Psoas muscle (tissue), 7 donors: ENCODE measurements at regions not wholly inside any gene's neighbourhood (a gene's known extent, or its start where the extent isn't known, plus 50 kb on each side); places are given as distances from the start of the nearest gene placed in this dataset.
A peak's percentile ranks its signal among the peaks of the same experiment; 100 is the strongest.

Experiments
- ATAC-seq, 4 donors: fragments of 200-7000 bp; cut with Tn5 transposase; one replicate each; pipeline ENCODE4 v1.9.1; 2020; ENCODE audit warnings: moderate library complexity in 3 of 4, mild to moderate bottlenecking in 2 of 4
- DNase-seq, 2 donors: peaks; one replicate each; pipeline ENCODE4 v3.0.0-alpha.2; 2020
- H3K27ac ChIP-seq: fragments of 200-600 bp; one replicate; pipeline ENCODE4 v1.8.0; 2022
- H3K27me3 ChIP-seq, 3 donors: fragments of 200-600 bp in 1 of 3; one replicate each; pipeline versions ENCODE4 v1.6.1 to v1.8.0; 2013 to 2022; ENCODE audit warnings: low read length in 2 of 3, mild to moderate bottlenecking in 2 of 3, moderate library complexity in 1 of 3; ENCODE audit not compliant: insufficient read depth in 3 of 3
- H3K36me3 ChIP-seq, 2 donors: fragments of 200-600 bp in 1 of 2; one replicate each; pipeline versions ENCODE4 v1.6.1 to v1.8.0; 2013 to 2022; ENCODE audit warnings: low read depth in 1 of 2, mild to moderate bottlenecking in 1 of 2, moderate library complexity in 1 of 2; ENCODE audit not compliant: insufficient read depth in 1 of 2
- H3K4me1 ChIP-seq: fragments of 200-600 bp; one replicate; pipeline ENCODE4 v1.8.0; 2022
- H3K4me3 ChIP-seq: fragments of 200-600 bp; one replicate; pipeline ENCODE4 v1.8.0; 2022; ENCODE audit warnings: mild to moderate bottlenecking
- H3K9me3 ChIP-seq: fragments of 200-600 bp; one replicate; pipeline ENCODE4 v1.8.0; 2022
- CTCF ChIP-seq: fragments of 200-600 bp; IDR thresholded peaks from one replicate; pipeline ENCODE4 v1.8.0; 2022; ENCODE audit warnings: antibody characterized with exemption
- WGBS, 3 donors: extraction: QIAGEN DNeasy Blood & Tissue Kit; methylation state at CpG; one replicate each; pipeline versions ENCODE4 v1.1.6 to v1.1.7; 2013; 5-methylcytosine and 5-hydroxymethylcytosine counted together
- intact Hi-C, 2 donors: fragments of 100-400 bp; cut with DNase I; formaldehyde crosslinking; loops; one replicate each; pipeline versions ENCODE4 v1.11.0 to v1.14.2; 2022
- donor health status: healthy with polysubstance abuse.
- donor health status: DM: no; HTN: no; CAD: no; lungs with moderate emphysema.
- donor health status: Bipolar disorder and iron deficiency.
- donor health status: healthy.
- donor health status: DM: yes; HTN: yes; CAD: no.
- donor health status: DM: no; HTN: no; CAD: no.
- donor health status: DM: yes; HTN: yes; CAD: no.

GRCh38 chr5:154696891-154697290 lies 58.3 kb upstream of the LARP1 start:
- ATAC-seq (no peak), DNase-seq (no peak)
- Histone ChIP-seq H3K27ac (no peak overlapping the region), H3K36me3 (no peaks in the 10 kb centered on the region), H3K4me1 (peaks cover 23% of the 10 kb centered on the region), H3K27me3 (no peaks in the 10 kb centered on the region), H3K4me3 (no peak overlapping the region), H3K9me3 (no peaks in the 10 kb centered on the region)
- 39 to 50% (median 43%) methylated on average over 3 of the region's 3 CpGs for WGBS, 3 donors
- no peak for TF ChIP-seq CTCF
- intact Hi-C loops, result no loop called here

- intact Hi-C loops, result no loop called here
- WGBS, 3 donors, result 90 to 97% (median 95%) methylated on average over 3 of the region's 3 CpGs
- H3K9me3 ChIP-seq, result no peaks in the 10 kb centered on the region
- DNase-seq (no peak), ATAC-seq (no peak)
- H3K4me3 ChIP-seq, result no peak overlapping the region
- no peaks in the 10 kb centered on the region for H3K27me3 ChIP-seq
- H3K36me3 ChIP-seq, result no peaks in the 10 kb centered on the region
- H3K4me1 ChIP-seq, result peaks cover 12% of the 10 kb centered on the region
- TF ChIP-seq CTCF, result no peak
- no peak overlapping the region for H3K27ac ChIP-seq
These were observed 61.0 kb upstream of the LARP1 start for GRCh38 chr5:154694159-154694558.

- no peak for TF ChIP-seq CTCF
- peaks cover 7% of the 10 kb centered on the region for H3K4me1 ChIP-seq
- intact Hi-C loops, result no loop called here
- no peaks in the 10 kb centered on the region for H3K9me3 ChIP-seq
- H3K4me3 ChIP-seq, result no peak overlapping the region
- H3K36me3 ChIP-seq, result no peaks in the 10 kb centered on the region
- no peaks in the 10 kb centered on the region for H3K27me3 ChIP-seq
- DNase-seq, result no peak
- no peak overlapping the region for H3K27ac ChIP-seq
- WGBS, 3 donors, result 79 to 86% (median 86%) methylated on average over 28 of the region's 28 CpGs
- ATAC-seq, result no peak
These were observed 64.7 kb upstream of the LARP1 start for GRCh38 chr5:154690488-154690887.

- no peak overlapping the region for H3K27ac ChIP-seq
- H3K36me3 ChIP-seq, result no peaks in the 10 kb centered on the region
- no peak for DNase-seq
- 87 to 93% (median 87%) methylated on average over 4 of the region's 4 CpGs for WGBS, 3 donors
- H3K27me3 ChIP-seq, result no peaks in the 10 kb centered on the region
- ATAC-seq, result no peak
- no peak for TF ChIP-seq CTCF
- H3K9me3 ChIP-seq, result no peaks in the 10 kb centered on the region
- intact Hi-C loops, result no loop called here
- H3K4me3 ChIP-seq, result no peak overlapping the region
- H3K4me1 ChIP-seq, result peaks cover 6% of the 10 kb centered on the region
These were observed 68.7 kb upstream of the LARP1 start for GRCh38 chr5:154686490-154686889.

GRCh38 chr5:154683101-154683880 lies 71.9 kb upstream of the LARP1 start:
- peak in 2 of 4 donors; percentile 27 to 33 for ATAC-seq
- Histone ChIP-seq H3K9me3 (no peaks in the 10 kb centered on the region), H3K36me3 (no peaks in the 10 kb centered on the region), H3K4me3 (peak overlapping the region; percentile 75), H3K4me1 (peaks cover 9% of the 10 kb centered on the region), H3K27ac (peak overlapping the region; percentile 93), H3K27me3 (no peaks in the 10 kb centered on the region)
- no peak for TF ChIP-seq CTCF
- intact Hi-C loops, result loop anchor here in 1 of 2 donors (5.0 kb wide), 1 partner anchor 74 kb away; the partner anchor contains the start of gene LARP1
- 13 to 16% (median 13%) methylated on average over 16 of the region's 16 CpGs for WGBS, 3 donors
- no peak for DNase-seq
